ENCODE measurements at regions not wholly inside any gene's neighbourhood (a gene's known extent, or its start where the extent isn't known, plus 50 kb on each side); places are given as distances from the start of the nearest gene placed in this dataset.
A peak's percentile ranks its signal among the peaks of the same experiment; 100 is the strongest.

- H3K27me3 ChIP-seq: no peaks in the 10 kb centered on the region
- no peak overlapping the region for H3K27ac ChIP-seq
- no peaks in the 10 kb centered on the region for H3K36me3 ChIP-seq
- no peak for DNase-seq
- H3K4me1 ChIP-seq: peaks cover 21% of the 10 kb centered on the region
- H3K9me3 ChIP-seq: no peaks in the 10 kb centered on the region
- intact Hi-C loops (cut with DNase I): no loop called here
- no peak for TF ChIP-seq CTCF (IDR thresholded peaks at IDR 0.05)
- H3K4me3 ChIP-seq: no peak overlapping the region
- ATAC-seq: peak; percentile 80
These were observed 133.6 kb upstream of the SESN3 start for GRCh38 chr11:95364324-95365295.

- ATAC-seq (no peak), DNase-seq (no peak)
- Histone ChIP-seq H3K27me3 (no peaks in the 10 kb centered on the region), H3K9me3 (no peaks in the 10 kb centered on the region), H3K4me1 (peaks cover 21% of the 10 kb centered on the region), H3K27ac (no peak overlapping the region), H3K4me3 (no peak overlapping the region), H3K36me3 (no peaks in the 10 kb centered on the region)
- no peak for TF ChIP-seq CTCF (IDR thresholded peaks at IDR 0.05)
- intact Hi-C loops (cut with DNase I): no loop called here
These were observed 132.7 kb upstream of the SESN3 start for GRCh38 chr11:95363708-95364107.

GRCh38 chr11:95363164-95363563 is 132.2 kb upstream of the SESN3 start:
- TF ChIP-seq CTCF (IDR thresholded peaks at IDR 0.05): no peak
- no peaks in the 10 kb centered on the region for H3K36me3 ChIP-seq
- no peak overlapping the region for H3K4me3 ChIP-seq
- intact Hi-C loops (cut with DNase I): no loop called here
- DNase-seq (no peak), ATAC-seq (peak; percentile 61)
- no peaks in the 10 kb centered on the region for H3K27me3 ChIP-seq
- H3K4me1 ChIP-seq: peaks cover 21% of the 10 kb centered on the region
- no peak overlapping the region for H3K27ac ChIP-seq
- H3K9me3 ChIP-seq: no peaks in the 10 kb centered on the region

- intact Hi-C loops (cut with DNase I): no loop called here
- ATAC-seq (no peak), DNase-seq (no peak)
- peaks cover 21% of the 10 kb centered on the region for H3K4me1 ChIP-seq
- no peak overlapping the region for H3K27ac ChIP-seq
- TF ChIP-seq CTCF (IDR thresholded peaks at IDR 0.05): no peak
- no peak overlapping the region for H3K4me3 ChIP-seq
- no peaks in the 10 kb centered on the region for H3K9me3 ChIP-seq
- H3K36me3 ChIP-seq: no peaks in the 10 kb centered on the region
- no peaks in the 10 kb centered on the region for H3K27me3 ChIP-seq
These were observed 130.2 kb upstream of the SESN3 start for GRCh38 chr11:95361180-95361579.

GRCh38 chr11:95360377-95361075 is 129.5 kb upstream of the SESN3 start:
- H3K4me3 ChIP-seq: no peak overlapping the region
- H3K9me3 ChIP-seq: no peaks in the 10 kb centered on the region
- no peaks in the 10 kb centered on the region for H3K27me3 ChIP-seq
- H3K36me3 ChIP-seq: no peaks in the 10 kb centered on the region
- H3K27ac ChIP-seq: no peak overlapping the region
- intact Hi-C loops (cut with DNase I): no loop called here
- peaks cover 20% of the 10 kb centered on the region for H3K4me1 ChIP-seq
- ATAC-seq (no peak), DNase-seq (no peak)
- no peak for TF ChIP-seq CTCF (IDR thresholded peaks at IDR 0.05)

Data from upper lobe of right lung (tissue), 1 donor.